ENCODE measurements at regions not wholly inside any gene's neighbourhood (a gene's known extent, or its start where the extent isn't known, plus 50 kb on each side); places are given as distances from the start of the nearest gene placed in this dataset.
A peak's percentile ranks its signal among the peaks of the same experiment; 100 is the strongest.

DNA sequence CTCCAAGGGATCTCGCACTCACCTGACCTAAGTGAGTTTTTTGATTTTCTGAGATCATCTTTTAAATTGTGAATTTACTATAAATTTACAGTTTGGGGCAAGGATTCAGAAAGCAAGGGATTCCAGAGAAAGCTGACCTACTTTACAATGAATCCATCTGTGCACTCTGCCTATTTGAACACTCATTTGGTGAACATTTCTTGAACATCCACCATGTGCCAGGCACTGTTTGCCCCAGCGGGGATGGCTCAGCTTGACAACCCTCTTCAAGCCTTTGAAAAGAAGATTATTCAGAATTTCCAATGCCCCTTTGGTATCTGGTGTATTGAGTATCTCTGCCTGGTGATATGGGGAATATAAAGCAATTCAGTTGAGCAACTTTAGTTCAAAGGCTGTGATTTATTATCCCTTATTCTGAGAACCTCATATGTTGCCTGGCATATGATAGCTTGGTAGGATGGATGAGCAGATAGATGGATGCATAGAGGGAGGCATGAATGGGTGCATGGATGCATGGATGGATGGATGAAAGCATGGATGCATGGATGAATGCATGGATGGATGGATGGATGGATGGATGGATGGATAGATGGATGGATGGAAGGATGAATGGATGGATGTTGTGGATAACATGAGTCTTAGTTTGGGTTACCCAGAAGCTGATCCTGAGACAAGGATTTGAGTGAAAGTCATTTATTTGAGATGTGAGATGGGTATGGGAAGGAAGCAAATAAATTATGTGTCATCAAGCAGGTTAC lies 149.7 kb upstream of the ZNF366 start:
- in situ Hi-C loops (cut with HindIII; ENCODE audit: low pct_unique_long_range_greater_than_20kb, low sequenced_read_pairs): no loop called here
- DNase-seq (ENCODE audit: low read depth in 1 of 2, low spot score in 1 of 2): no peak
- TF ChIP-seq JUND (IDR thresholded peaks at IDR 0.05; ENCODE audit: low read depth): no peak

DNA sequence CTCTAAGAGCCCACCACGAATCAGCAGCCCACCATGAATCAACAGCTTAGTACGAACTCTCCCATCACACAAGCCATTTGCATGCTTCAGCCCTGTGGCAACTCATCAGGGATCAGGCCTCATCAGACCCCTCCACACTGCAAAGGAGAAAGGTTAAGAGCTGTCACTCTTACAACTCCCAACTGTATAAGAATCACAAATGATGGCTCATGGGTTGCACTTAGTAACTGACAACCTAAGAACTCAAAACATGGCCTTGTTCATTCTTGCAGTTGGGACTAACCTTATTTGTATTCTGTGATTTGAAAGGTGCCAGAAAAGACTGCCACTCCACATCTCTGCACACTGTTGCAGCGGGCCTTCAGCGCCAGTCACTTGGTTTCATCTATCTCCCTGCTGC lies 149.1 kb upstream of the ZNF366 start:
- in situ Hi-C loops (cut with HindIII; ENCODE audit: low pct_unique_long_range_greater_than_20kb, low sequenced_read_pairs): no loop called here
- TF ChIP-seq JUND (IDR thresholded peaks at IDR 0.05; ENCODE audit: low read depth): no peak
- DNase-seq (ENCODE audit: low read depth in 1 of 2, low spot score in 1 of 2): no peak

DNA sequence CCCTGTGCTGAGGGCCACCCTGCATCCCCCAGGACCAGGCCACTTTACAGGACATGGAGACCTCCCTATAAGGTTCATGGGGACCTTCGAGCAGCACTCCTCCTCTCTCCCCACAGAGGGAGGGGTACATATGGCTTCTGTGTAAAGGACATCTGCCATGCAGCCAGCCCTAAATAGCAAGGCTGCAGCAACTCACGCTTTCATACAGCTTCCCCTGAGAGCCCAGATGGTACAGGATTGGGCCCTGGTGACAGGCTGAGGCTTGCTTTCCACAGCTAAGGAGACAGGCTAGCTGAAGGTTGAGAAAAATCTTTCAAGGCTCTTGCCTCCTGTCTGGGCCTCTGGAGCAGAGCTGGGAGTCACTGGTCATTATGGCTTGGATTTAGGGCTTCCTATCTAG lies 147.0 kb upstream of the ZNF366 start:
- TF ChIP-seq JUND (IDR thresholded peaks at IDR 0.05; ENCODE audit: low read depth): no peak
- DNase-seq (ENCODE audit: low read depth in 1 of 2, low spot score in 1 of 2): no peak
- in situ Hi-C loops (cut with HindIII; ENCODE audit: low pct_unique_long_range_greater_than_20kb, low sequenced_read_pairs): no loop called here

DNA sequence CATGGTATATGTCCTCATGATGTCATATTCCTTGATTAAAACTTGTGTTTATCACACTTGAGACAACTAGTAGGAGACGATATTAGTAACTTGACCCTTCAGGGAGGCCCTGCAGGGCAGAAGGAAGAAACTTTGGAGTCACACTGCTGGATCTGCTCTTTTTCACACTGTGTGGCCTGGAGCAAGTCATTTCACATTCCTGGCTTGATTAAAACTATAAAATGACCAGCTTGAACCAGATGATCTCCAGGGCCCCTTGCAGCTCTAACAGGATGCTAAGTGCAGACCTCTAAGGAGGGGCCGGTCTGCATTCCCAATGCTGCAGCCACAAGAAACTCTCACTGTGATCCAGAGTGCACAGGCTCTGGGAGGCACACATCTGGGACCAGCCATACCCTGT lies 146.4 kb upstream of the ZNF366 start:
- no peak for DNase-seq (ENCODE audit: low read depth in 1 of 2, low spot score in 1 of 2)
- in situ Hi-C loops (cut with HindIII; ENCODE audit: low pct_unique_long_range_greater_than_20kb, low sequenced_read_pairs): no loop called here
- TF ChIP-seq JUND (IDR thresholded peaks at IDR 0.05; ENCODE audit: low read depth): no peak

DNA sequence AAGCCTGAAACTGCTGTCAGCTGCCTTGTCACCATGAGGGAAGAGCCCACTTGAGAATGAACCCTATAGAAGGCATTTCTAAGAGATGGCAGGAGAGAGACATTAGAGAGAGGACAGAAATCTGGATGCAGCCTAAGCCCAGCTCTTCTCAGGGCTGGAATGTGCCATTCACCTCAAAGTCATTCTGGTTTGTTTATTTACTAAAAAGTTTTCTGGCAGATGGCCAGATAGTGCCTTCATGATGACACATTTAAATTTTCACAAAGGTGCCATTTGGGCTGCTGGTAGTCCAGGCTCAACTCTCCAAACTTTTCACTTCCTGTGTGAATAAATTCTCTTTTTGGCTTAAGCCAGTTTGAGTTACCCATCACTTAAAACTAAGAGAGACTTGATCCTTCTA lies 144.6 kb upstream of the ZNF366 start:
- TF ChIP-seq JUND (IDR thresholded peaks at IDR 0.05; ENCODE audit: low read depth): no peak
- peak in 1 of 2 experiments; percentile 70 for DNase-seq (ENCODE audit: low read depth in 1 of 2, low spot score in 1 of 2)

DNA sequence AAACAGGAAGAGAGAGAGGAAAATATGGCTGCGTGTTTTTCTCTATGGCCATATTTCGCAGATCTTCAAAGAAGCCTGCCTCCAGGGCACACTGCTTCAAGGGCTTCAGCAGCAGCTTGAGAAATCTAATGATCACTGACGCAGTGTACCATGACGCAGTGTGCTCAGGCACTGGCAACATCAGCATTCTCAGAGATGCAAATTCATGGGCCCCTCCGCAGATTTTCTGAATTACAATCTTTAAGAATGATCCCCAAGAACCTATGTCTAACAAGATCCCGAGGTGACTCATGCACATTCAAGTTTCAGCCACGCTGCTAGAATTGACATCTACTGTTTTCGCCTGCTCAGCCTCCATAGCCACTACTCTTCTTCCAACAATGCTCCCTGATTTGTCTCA lies 143.9 kb upstream of the ZNF366 start:
- DNase-seq (ENCODE audit: low read depth in 1 of 2, low spot score in 1 of 2): no peak
- in situ Hi-C loops (cut with HindIII; ENCODE audit: low pct_unique_long_range_greater_than_20kb, low sequenced_read_pairs): no loop called here

More for the DNA sequence above, 144.6 kb upstream of the ZNF366 start:
- in situ Hi-C loops (cut with HindIII; ENCODE audit: low pct_unique_long_range_greater_than_20kb, low sequenced_read_pairs): no loop called here

DNA sequence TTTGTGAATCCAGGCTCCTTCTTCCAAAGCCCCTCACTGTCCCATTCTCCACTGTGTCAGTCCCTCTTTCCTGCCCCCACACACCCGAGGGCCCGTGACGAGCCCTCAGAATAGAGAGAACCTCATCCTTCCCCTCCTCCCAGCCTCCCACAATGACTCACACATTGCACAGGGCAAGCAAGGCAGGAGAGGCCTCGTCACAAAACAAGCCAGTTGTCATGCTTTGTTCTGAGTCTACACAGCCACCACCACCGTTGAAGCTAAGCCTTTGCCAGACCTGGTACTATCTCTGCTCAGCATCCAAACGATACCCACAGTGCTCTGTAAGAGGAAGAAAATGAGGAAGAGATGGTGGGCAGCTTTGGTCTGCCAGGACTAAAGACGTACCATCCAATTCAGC lies 142.2 kb upstream of the ZNF366 start:
- TF ChIP-seq JUND (IDR thresholded peaks at IDR 0.05; ENCODE audit: low read depth): no peak
- DNase-seq (ENCODE audit: low read depth in 1 of 2, low spot score in 1 of 2): no peak
- in situ Hi-C loops (cut with HindIII; ENCODE audit: low pct_unique_long_range_greater_than_20kb, low sequenced_read_pairs): no loop called here

More for the DNA sequence above, 143.9 kb upstream of the ZNF366 start:
- no peak for TF ChIP-seq JUND (IDR thresholded peaks at IDR 0.05; ENCODE audit: low read depth)

DNA sequence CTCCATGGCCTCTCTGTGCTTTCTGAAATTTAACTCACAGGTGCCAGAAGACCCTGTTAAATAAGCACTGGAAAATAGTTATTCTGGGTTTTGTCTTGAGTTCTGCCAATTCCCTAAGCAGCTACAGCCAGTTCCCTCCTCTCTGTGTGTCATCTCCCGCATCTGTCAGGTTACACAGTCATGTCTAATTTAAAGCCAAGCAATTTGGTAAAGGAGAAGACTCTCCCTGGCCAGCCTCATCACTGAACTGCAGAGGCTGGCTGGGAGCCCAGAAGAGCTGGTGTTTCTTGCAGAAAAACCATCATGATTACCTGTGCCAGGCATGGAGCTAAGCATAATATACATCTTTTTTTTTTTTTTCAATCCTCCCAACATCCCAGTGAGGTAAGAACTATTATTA lies 141.3 kb upstream of the ZNF366 start:
- in situ Hi-C loops (cut with HindIII; ENCODE audit: low pct_unique_long_range_greater_than_20kb, low sequenced_read_pairs): no loop called here
- no peak for TF ChIP-seq JUND (IDR thresholded peaks at IDR 0.05; ENCODE audit: low read depth)
- DNase-seq (ENCODE audit: low read depth in 1 of 2, low spot score in 1 of 2): no peak

DNA sequence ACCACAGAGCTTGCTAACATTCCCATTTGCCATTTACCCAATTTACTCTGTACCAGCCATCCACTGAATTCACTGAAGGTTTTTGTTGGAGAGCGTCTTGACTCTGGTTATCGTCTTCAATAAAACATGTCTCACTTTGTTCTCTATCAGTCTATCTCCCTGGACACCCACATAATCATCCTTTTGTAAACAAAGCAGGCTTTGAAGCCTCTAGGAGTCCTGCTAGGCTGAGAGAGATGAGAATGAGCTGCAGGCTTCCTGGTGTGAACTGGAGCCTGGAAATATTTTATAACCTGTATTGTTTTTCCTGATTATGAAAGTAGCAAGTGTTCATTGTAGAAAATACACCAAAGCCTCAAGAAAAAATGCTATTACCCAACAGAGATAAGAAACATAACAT lies 140.6 kb upstream of the ZNF366 start:
- in situ Hi-C loops (cut with HindIII; ENCODE audit: low pct_unique_long_range_greater_than_20kb, low sequenced_read_pairs): no loop called here
- no peak for TF ChIP-seq JUND (IDR thresholded peaks at IDR 0.05; ENCODE audit: low read depth)
- DNase-seq (ENCODE audit: low read depth in 1 of 2, low spot score in 1 of 2): no peak

DNA sequence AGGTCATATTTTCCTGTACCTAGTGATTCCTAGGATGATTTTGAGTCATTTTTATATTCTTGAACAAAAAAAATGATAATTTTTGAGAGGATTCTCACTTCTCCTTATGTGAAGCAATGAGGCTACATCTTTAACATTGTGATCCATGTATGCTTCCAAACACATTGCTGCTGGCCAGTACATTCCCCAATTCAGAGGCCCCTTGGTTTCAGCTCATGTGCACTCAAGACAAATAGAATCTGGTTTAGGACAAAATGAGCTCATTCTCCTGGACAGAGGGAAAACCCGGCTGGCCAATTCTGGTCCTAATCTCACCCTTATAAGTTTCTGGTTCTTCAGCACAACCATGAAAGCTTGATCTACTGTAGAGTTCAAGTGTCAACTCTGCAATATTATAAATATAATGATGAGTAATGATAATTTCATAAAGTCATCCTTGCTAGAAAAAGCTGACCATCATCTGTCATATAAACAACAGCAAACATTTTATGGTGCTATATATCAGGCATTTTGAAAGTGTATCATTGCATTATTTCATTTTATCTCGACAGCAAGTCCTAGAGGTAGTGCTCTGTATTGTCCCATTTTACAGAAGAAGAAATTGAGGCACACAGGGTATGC lies 139.1 kb upstream of the ZNF366 start:
- in situ Hi-C loops (cut with HindIII; ENCODE audit: low pct_unique_long_range_greater_than_20kb, low sequenced_read_pairs): no loop called here
- DNase-seq (ENCODE audit: low read depth in 1 of 2, low spot score in 1 of 2): no peak
- TF ChIP-seq JUND (IDR thresholded peaks at IDR 0.05; ENCODE audit: low read depth): no peak

DNA sequence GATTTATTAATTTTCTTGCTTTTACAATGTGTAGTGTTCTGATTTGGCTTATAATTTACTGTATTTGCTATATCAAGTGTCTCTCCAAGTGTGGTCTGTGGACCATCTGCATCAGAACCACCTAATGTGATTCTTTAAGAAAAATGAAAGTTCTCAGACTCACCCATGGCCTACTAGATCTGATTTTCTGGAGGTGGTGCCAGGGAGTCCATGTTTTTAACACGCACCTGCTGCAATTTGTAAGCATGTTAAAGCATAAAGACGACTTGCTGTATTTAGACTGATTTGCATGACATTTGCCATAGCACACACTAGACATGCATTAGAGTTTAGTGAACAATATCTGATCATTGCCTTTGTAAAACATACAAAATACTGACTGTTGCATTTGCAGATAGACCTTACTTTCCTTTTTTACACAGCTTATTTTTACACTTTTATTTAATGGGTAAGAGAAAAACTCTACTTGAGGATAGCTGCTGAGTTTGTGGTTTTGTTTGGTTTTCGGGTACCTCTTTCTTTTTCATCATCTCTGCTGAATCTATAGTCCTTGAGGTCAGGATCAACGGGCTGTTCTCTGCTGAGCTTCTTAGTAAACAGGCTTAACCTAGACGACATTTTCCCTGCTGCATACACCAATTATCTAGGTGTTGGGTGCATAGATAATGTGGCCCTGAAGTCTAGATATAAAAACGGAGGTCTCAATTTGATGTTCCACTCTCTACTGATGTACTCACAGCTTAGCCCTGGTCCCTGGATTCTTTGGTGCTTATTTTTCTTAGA lies 138.0 kb upstream of the ZNF366 start:
- DNase-seq (ENCODE audit: low read depth in 1 of 2, low spot score in 1 of 2): no peak
- in situ Hi-C loops (cut with HindIII; ENCODE audit: low pct_unique_long_range_greater_than_20kb, low sequenced_read_pairs): no loop called here
- no peak for TF ChIP-seq JUND (IDR thresholded peaks at IDR 0.05; ENCODE audit: low read depth)

DNA sequence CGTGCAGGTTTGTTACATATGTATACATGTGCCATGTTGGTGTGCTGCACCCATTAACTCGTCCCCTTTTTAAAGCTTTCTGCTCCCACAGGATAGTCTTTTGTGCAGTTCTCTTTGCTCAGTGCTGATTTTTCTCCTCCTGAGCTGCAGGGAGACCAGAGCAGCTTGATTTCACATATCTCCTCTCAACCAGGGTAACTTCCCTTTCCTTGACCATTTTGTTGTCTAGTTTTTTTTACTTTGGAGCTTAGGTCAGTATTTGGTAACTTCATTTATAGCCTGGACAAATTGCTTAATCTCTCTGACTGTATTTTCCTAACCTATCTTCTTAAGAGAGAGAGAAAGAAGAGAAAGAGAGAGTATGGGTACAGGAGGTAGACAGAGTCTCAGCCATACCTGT lies 137.1 kb upstream of the ZNF366 start:
- in situ Hi-C loops (cut with HindIII; ENCODE audit: low pct_unique_long_range_greater_than_20kb, low sequenced_read_pairs): no loop called here
- no peak for TF ChIP-seq JUND (IDR thresholded peaks at IDR 0.05; ENCODE audit: low read depth)

DNA sequence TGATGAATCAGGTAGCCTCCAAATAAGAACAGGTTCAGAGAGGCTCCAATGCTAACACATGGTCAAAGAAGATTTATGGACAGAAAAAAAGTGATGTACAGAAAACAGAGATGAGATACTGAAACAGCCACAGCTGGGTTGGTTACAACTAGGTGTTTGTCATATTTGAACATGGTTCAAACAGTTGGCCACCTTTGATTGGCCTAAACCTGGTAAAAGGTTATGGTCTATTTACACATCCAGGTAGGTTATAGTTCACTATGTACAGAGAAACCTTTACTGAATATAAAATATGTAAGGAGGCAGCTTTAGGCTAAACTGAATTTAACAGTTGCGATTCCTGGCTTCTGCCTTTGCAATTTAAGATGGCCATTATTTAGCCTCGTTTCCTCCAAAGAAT lies 134.0 kb upstream of the ZNF366 start:
- in situ Hi-C loops (cut with HindIII; ENCODE audit: low pct_unique_long_range_greater_than_20kb, low sequenced_read_pairs): no loop called here
- no peak for TF ChIP-seq JUND (IDR thresholded peaks at IDR 0.05; ENCODE audit: low read depth)
- DNase-seq (ENCODE audit: low read depth in 1 of 2, low spot score in 1 of 2): no peak

More for the DNA sequence above, 137.1 kb upstream of the ZNF366 start:
- DNase-seq (ENCODE audit: low read depth in 1 of 2, low spot score in 1 of 2): no peak
